ENCODE measurements at regions not wholly inside any gene's neighbourhood (a gene's known extent, or its start where the extent isn't known, plus 50 kb on each side); places are given as distances from the start of the nearest gene placed in this dataset.

GRCh38 chr6:92341201-92341600 is 1078.2 kb downstream of the EPHA7 start:
- Histone ChIP-seq H2AK5ac (ENCODE audit: insufficient read length, low read length) (no peak overlapping the region), H3K4ac (ENCODE audit: low read depth, low read length) (no peak overlapping the region), H3K9ac (ENCODE audit: extremely low read depth, insufficient read length, low read length) (no peak overlapping the region), H2BK20ac (ENCODE audit: low read depth, low read length, poor library complexity, severe bottlenecking) (no peak overlapping the region), H3K9me3 (ENCODE audit: control insufficient read depth, low read depth, low read length) (no peaks in the 10 kb centered on the region), H3K27ac (ENCODE audit: insufficient read length, low read depth, low read length) (no peak overlapping the region), H2AFZ (ENCODE audit: low read length) (no peak overlapping the region), H3K18ac (ENCODE audit: insufficient read length, low read depth, low read length) (no peak overlapping the region), H3K14ac (ENCODE audit: insufficient read depth, low read length) (no peak overlapping the region), H3K23me2 (ENCODE audit: insufficient read length, low read depth, low read length, poor library complexity, severe bottlenecking) (no peaks in the 10 kb centered on the region), H3K4me1 (ENCODE audit: insufficient read depth, low read length) (no peaks in the 10 kb centered on the region), H3K79me2 (ENCODE audit: insufficient read depth, low read length) (no peaks in the 10 kb centered on the region), H2BK120ac (ENCODE audit: low read depth, low read length, poor library complexity, severe bottlenecking) (no peak overlapping the region), H4K8ac (replicated peaks; ENCODE audit: insufficient read length, low read depth, low read length) (no peak overlapping the region), H4K91ac (ENCODE audit: insufficient read length, low read depth, low read length) (no peak overlapping the region), H2BK5ac (ENCODE audit: insufficient read length, low read length) (no peak overlapping the region), H3K79me1 (ENCODE audit: insufficient read depth, low read depth, low read length, poor library complexity, severe bottlenecking) (no peaks in the 10 kb centered on the region), H3K4me2 (ENCODE audit: insufficient read depth, insufficient read length, low read length) (no peak overlapping the region), H2BK15ac (ENCODE audit: low read depth, low read length) (no peak overlapping the region), H4K20me1 (ENCODE audit: control insufficient read depth, insufficient read depth, insufficient read length) (no peaks in the 10 kb centered on the region), H4K5ac (ENCODE audit: insufficient read length, low read depth, low read length) (no peak overlapping the region), H3K56ac (ENCODE audit: insufficient read length, low read depth, low read length) (no peak overlapping the region), H3K23ac (ENCODE audit: insufficient read length, low read depth, low read length) (no peak overlapping the region), H2BK12ac (ENCODE audit: insufficient read length, low read depth, low read length) (no peak overlapping the region), H3K27me3 (ENCODE audit: insufficient read depth, low read length) (no peaks in the 10 kb centered on the region), H3T11ph (ENCODE audit: low read length) (no peak overlapping the region)
- H3K27me3 Mint-ChIP-seq (ENCODE audit: low read depth): no peaks in the 10 kb centered on the region
- no peaks in the 10 kb centered on the region for H3K9me3 Mint-ChIP-seq
- no peaks in the 10 kb centered on the region for H3K4me1 Mint-ChIP-seq
- no peak for TF ChIP-seq CTCF (conservative IDR thresholded peaks at IDR 0.05)
- no peak overlapping the region for H3K27ac Mint-ChIP-seq
- no peaks in the 10 kb centered on the region for H3K36me3 Mint-ChIP-seq (ENCODE audit: insufficient read depth in 1 of 3, low read depth in 3 of 3)
- no peak for DNase-seq
- WGBS (ENCODE audit: extremely low coverage, insufficient read length, low lambda C conversion rate): no CpG with 5 or more reads among the region's 3 CpGs
- H3K4me3 Mint-ChIP-seq: no peak overlapping the region

Data from H9 (cell line).